ENCODE measurements at regions not wholly inside any gene's neighbourhood (a gene's known extent, or its start where the extent isn't known, plus 50 kb on each side); places are given as distances from the start of the nearest gene placed in this dataset.
"Not testable (repeated sequence)": the region's sequence is repeated elsewhere in the genome, so short reads cannot be mapped to it uniquely, and the experiment has no call there.

- no peak for DNase-seq
Observed at GRCh38 chr5:87784311-87784710, 371.6 kb upstream of the CCNH start.

- DNase-seq: no peak
Observed at GRCh38 chr5:87782916-87783315, 370.2 kb upstream of the CCNH start.

GRCh38 chr5:87781976-87782375 is 369.2 kb upstream of the CCNH start:
- DNase-seq: no peak

- peak; percentile 4 for DNase-seq
Observed at GRCh38 chr5:87780831-87781760, 368.4 kb upstream of the CCNH start.

GRCh38 chr5:87778876-87779275 is 366.1 kb upstream of the CCNH start:
- no peak for DNase-seq

GRCh38 chr5:87777877-87778276 is 365.1 kb upstream of the CCNH start:
- no peak for DNase-seq

- no peak for DNase-seq
Observed at GRCh38 chr5:87776785-87777184, 364.1 kb upstream of the CCNH start.

- not testable (repeated sequence) for DNase-seq
Observed at GRCh38 chr5:87776302-87776701, 363.6 kb upstream of the CCNH start.

GRCh38 chr5:87775228-87775627 is 362.5 kb upstream of the CCNH start:
- DNase-seq: no peak

GRCh38 chr5:87774804-87775203 is 362.1 kb upstream of the CCNH start:
- no peak for DNase-seq

GRCh38 chr5:87770601-87771121 is 357.9 kb upstream of the CCNH start:
- no peak for DNase-seq

- DNase-seq: no peak
Observed at GRCh38 chr5:87770016-87770570, 357.4 kb upstream of the CCNH start.

- DNase-seq: no peak
Observed at GRCh38 chr5:87769157-87769556, 356.4 kb upstream of the CCNH start.

GRCh38 chr5:87768190-87768589 is 355.5 kb upstream of the CCNH start:
- no peak for DNase-seq

GRCh38 chr5:87765009-87765408 is 352.3 kb upstream of the CCNH start:
- DNase-seq: no peak

GRCh38 chr5:87762631-87763030 is 349.9 kb upstream of the CCNH start:
- DNase-seq: no peak

- no peak for DNase-seq
Observed at GRCh38 chr5:87756951-87757350, 344.2 kb upstream of the CCNH start.

- DNase-seq: no peak
Observed at GRCh38 chr5:87755360-87755759, 342.6 kb upstream of the CCNH start.

GRCh38 chr5:87754009-87754757 is 341.5 kb upstream of the CCNH start:
- DNase-seq: no peak

GRCh38 chr5:87752362-87752761 is 339.6 kb upstream of the CCNH start:
- DNase-seq: no peak

- DNase-seq: no peak
Observed at GRCh38 chr5:87751824-87752223, 339.1 kb upstream of the CCNH start.

GRCh38 chr5:87746891-87747377 is 334.2 kb upstream of the CCNH start:
- DNase-seq: no peak

GRCh38 chr5:87746341-87746740 is 333.6 kb upstream of the CCNH start:
- no peak for DNase-seq
